IMR-90 (cell line): ENCODE measurements at regions not wholly inside any gene's neighbourhood (a gene's known extent, or its start where the extent isn't known, plus 50 kb on each side); places are given as distances from the start of the nearest gene placed in this dataset.

Experiments used
- ATAC-seq: fragments of 200-7000 bp; cut with Tn5 transposase; 2 replicates; pipeline ENCODE4 v1.9.1; 2020; ENCODE audit warnings: low read depth, mild to moderate bottlenecking, moderate library complexity
- BruUV-seq: library from RNA; stranded (reverse); fragments of 400-500 nt; replicated peaks from 2 replicates; lab custom pipeline; 2021; lab: Mats Ljungman, UMichigan
- CTCF ChIA-PET: fragments of 300-600 bp; formaldehyde crosslinking; extraction: SDS; loops from one replicate; lab custom pipeline; 2021; ENCODE audit warnings: antibody characterized with exemption; lab: Yijun Ruan, JAX
- POLR2A ChIA-PET: fragments of 300-600 bp; sonication (Branson Sonifier 250); formaldehyde crosslinking; loops from one replicate; lab custom pipeline; 2022; ENCODE audit warnings: antibody characterized with exemption; ENCODE audit not compliant: unreplicated experiment; lab: Charles Lee
- DNase-seq: peaks from one replicate; pipeline ENCODE4 v3.0.0; 2013
- H2AFZ ChIP-seq: replicated peaks from 2 replicates; pipeline ENCODE3; 2013; ENCODE audit warnings: low read length, mild to moderate bottlenecking; ENCODE audit not compliant: poor library complexity
- H2AK5ac ChIP-seq: 2 replicates; pipeline ENCODE4 v1.6.1; 2013; ENCODE audit warnings: low read depth, low read length, inconsistent platforms
- H2AK9ac ChIP-seq: replicated peaks from 2 replicates; pipeline ENCODE3; 2013; ENCODE audit warnings: mild to moderate bottlenecking, low read depth, low read length, moderate library complexity; ENCODE audit not compliant: poor library complexity
- H2BK120ac ChIP-seq: 2 replicates; pipeline ENCODE4 v1.6.1; 2013; ENCODE audit warnings: low read depth, low read length, inconsistent platforms
- H2BK15ac ChIP-seq: 3 replicates; pipeline ENCODE4 v1.6.1; 2013; ENCODE audit warnings: low read depth, low read length, inconsistent platforms
- H2BK20ac ChIP-seq: 2 replicates; pipeline ENCODE4 v1.6.1; 2013; ENCODE audit warnings: low read depth, mild to moderate bottlenecking, inconsistent platforms, low read length, moderate library complexity
- H2BK5ac ChIP-seq: 2 replicates; pipeline ENCODE4 v1.6.1; 2013; ENCODE audit warnings: mild to moderate bottlenecking, low read depth, low read length, inconsistent platforms; ENCODE audit not compliant: poor library complexity, severe bottlenecking
- H3K14ac ChIP-seq: replicated peaks from 2 replicates; pipeline ENCODE4 v1.6.1; 2013; ENCODE audit warnings: low read depth, low read length, inconsistent platforms
- H3K18ac ChIP-seq: 2 replicates; pipeline ENCODE4 v1.6.1; 2013; ENCODE audit warnings: low read depth, low read length, control low read depth
- H3K23ac ChIP-seq: 2 replicates; pipeline ENCODE4 v1.6.1; 2013; ENCODE audit warnings: low read depth, low read length, inconsistent platforms
- H3K27ac ChIP-seq: 2 replicates; pipeline ENCODE4 v1.5.1; 2013; ENCODE audit warnings: mild to moderate bottlenecking, control low read depth, low read length; ENCODE audit not compliant: insufficient read depth
- H3K27me3 ChIP-seq: 2 replicates; pipeline ENCODE4 v1.6.1; 2013; ENCODE audit warnings: low read length; ENCODE audit not compliant: control insufficient read depth, insufficient read depth
- H3K36me3 ChIP-seq: 2 replicates; pipeline ENCODE4 v1.6.1; 2013; ENCODE audit warnings: low read length, mixed read lengths; ENCODE audit not compliant: control insufficient read depth, insufficient read depth
- H3K4ac ChIP-seq: 2 replicates; pipeline ENCODE4 v1.6.1; 2013; ENCODE audit warnings: low read depth, low read length, inconsistent platforms
- H3K4me1 ChIP-seq: 2 replicates; pipeline ENCODE4 v1.6.1; 2013; ENCODE audit warnings: low read length, mixed read lengths; ENCODE audit not compliant: control insufficient read depth, insufficient read depth
- H3K4me2 ChIP-seq: 2 replicates; pipeline ENCODE4 v1.6.1; 2013; ENCODE audit warnings: low read depth, mild to moderate bottlenecking, control low read depth, low read length, moderate library complexity
- H3K4me3 ChIP-seq: 2 replicates; pipeline ENCODE4 v1.5.1; 2013; ENCODE audit warnings: low read depth, mild to moderate bottlenecking, control low read depth, low read length, moderate library complexity; ENCODE audit not compliant: insufficient read depth
- H3K56ac ChIP-seq: 2 replicates; pipeline ENCODE4 v1.6.1; 2013; ENCODE audit warnings: low read length, inconsistent platforms; ENCODE audit not compliant: insufficient read depth; ENCODE audit errors: extremely low read depth
- H3K79me1 ChIP-seq, 2 experiments: 2 replicates each; pipeline ENCODE4 v1.6.1; 2013; ENCODE audit warnings: low read length in 2 of 2, inconsistent platforms in 1 of 2, low read depth in 1 of 2
- H3K9ac ChIP-seq: 2 replicates; pipeline ENCODE4 v1.6.1; 2013; ENCODE audit warnings: low read depth, low read length, control low read depth
- H3K9me1 ChIP-seq: 2 replicates; pipeline ENCODE4 v1.6.1; 2013; ENCODE audit warnings: low read length, inconsistent platforms; ENCODE audit not compliant: insufficient read depth
- H3K9me3 ChIP-seq: 2 replicates; pipeline ENCODE4 v1.6.1; 2013; ENCODE audit warnings: low read length; ENCODE audit not compliant: control insufficient read depth, insufficient read depth
- H4K20me1 ChIP-seq: 2 replicates; pipeline ENCODE4 v1.6.1; 2013; ENCODE audit warnings: low read length, inconsistent platforms; ENCODE audit not compliant: insufficient read depth
- H4K5ac ChIP-seq: 2 replicates; pipeline ENCODE4 v1.6.1; 2013; ENCODE audit warnings: mild to moderate bottlenecking, low read depth, low read length, control low read depth
- H4K8ac ChIP-seq, 2 experiments: 2 replicates each; pipeline ENCODE4 v1.6.1; 2013; ENCODE audit warnings: low read depth in 2 of 2, low read length in 2 of 2, control low read depth in 1 of 2, inconsistent platforms in 1 of 2
- H4K91ac ChIP-seq: 2 replicates; pipeline ENCODE4 v1.6.1; 2013; ENCODE audit warnings: low read depth, low read length, inconsistent platforms; ENCODE audit not compliant: insufficient read depth
- BHLHE40 ChIP-seq: fragments of 150-350 bp; IDR thresholded peaks from 2 replicates; pipeline ENCODE4 v1.6.1; 2016; ENCODE audit warnings: mild to moderate bottlenecking, low read depth, low read length
- CHD1 ChIP-seq: IDR thresholded peaks from 2 replicates; pipeline ENCODE4 v1.6.1; 2012; ENCODE audit warnings: low read depth, low read length, improper control_type of control experiment
- FOS ChIP-seq: fragments of 150-350 bp; IDR thresholded peaks from 2 replicates; pipeline ENCODE4 v1.6.1; 2016; ENCODE audit warnings: low read depth, low read length
- MAFK ChIP-seq: IDR thresholded peaks from 2 replicates; pipeline ENCODE4 v1.6.1; 2012; ENCODE audit warnings: low read depth, low read length, improper control_type of control experiment
- MAZ ChIP-seq: IDR thresholded peaks from 2 replicates; pipeline ENCODE4 v1.6.1; 2012; ENCODE audit warnings: low read depth, mild to moderate bottlenecking, low read length, improper control_type of control experiment, moderate library complexity, borderline replicate concordance
- MXI1 ChIP-seq: IDR thresholded peaks from 2 replicates; pipeline ENCODE4 v1.6.1; 2012; ENCODE audit warnings: low read depth, mild to moderate bottlenecking, low read length, moderate library complexity, borderline replicate concordance
- NFE2L2 ChIP-seq: fragments of 150-350 bp; IDR thresholded peaks from 2 replicates; pipeline ENCODE4 v1.6.1; 2016; ENCODE audit warnings: low read depth, mild to moderate bottlenecking, low read length
- POLR2A ChIP-seq: IDR thresholded peaks from 2 replicates; pipeline ENCODE4 v1.6.1; 2012; ENCODE audit warnings: mild to moderate bottlenecking, low read depth, low read length
- RAD21 ChIP-seq: IDR thresholded peaks from 2 replicates; pipeline ENCODE4 v1.6.1; 2012; ENCODE audit warnings: low read length, improper control_type of control experiment
- RCOR1 ChIP-seq: IDR thresholded peaks from 2 replicates; pipeline ENCODE4 v1.6.1; 2012; ENCODE audit warnings: mild to moderate bottlenecking, low read length, improper control_type of control experiment; ENCODE audit not compliant: insufficient replicate concordance
- RFX5 ChIP-seq: IDR thresholded peaks from 2 replicates; pipeline ENCODE4 v1.8.0; 2012; ENCODE audit warnings: low read depth, mild to moderate bottlenecking, low read length, moderate library complexity
- SMC3 ChIP-seq: fragments of 150-350 bp; IDR thresholded peaks from 2 replicates; pipeline ENCODE4 v1.6.1; 2016; ENCODE audit warnings: low read depth, mild to moderate bottlenecking, antibody characterized with exemption, low read length, moderate library complexity
- WGBS, 2 experiments: methylation state at CpG; one replicate each; pipeline versions ENCODE4 v1.1.5 to v1.1.7; 2013; ENCODE audit warnings: missing lambda C conversion rate in 2 of 2; ENCODE audit not compliant: insufficient read length in 1 of 2; ENCODE audit errors: extremely low coverage in 2 of 2; 5-methylcytosine and 5-hydroxymethylcytosine counted together
- dilution Hi-C: fragments of 300-500 bp; cut with HindIII; formaldehyde crosslinking; loops from one replicate; pipeline ENCODE4 v1.14.3; 2018; ENCODE audit warnings: low sequenced_read_pairs; ENCODE audit not compliant: unreplicated experiment
- in situ Hi-C: fragments of 300-500 bp; cut with MboI; formaldehyde crosslinking; loops from 3 replicates; pipeline ENCODE4 v1.14.3; 2019; ENCODE audit warnings: low sequenced_read_pairs, inconsistent platforms, mixed read lengths
- intact Hi-C: fragments of 100-400 bp; cut with micrococcal nuclease; formaldehyde crosslinking; loops from 2 replicates; pipeline ENCODE4 v1.10.0; 2022
- TF ChIP-seq, protein P1 (sequence below): fragments of 150-350 bp; IDR thresholded peaks from 2 replicates; pipeline ENCODE4 v1.6.1; 2016; ENCODE audit warnings: low read depth, mild to moderate bottlenecking, low read length, moderate library complexity, borderline replicate concordance
- TF ChIP-seq, protein P2 (sequence below): fragments of 150-350 bp; IDR thresholded peaks from 2 replicates; pipeline ENCODE4 v1.6.1; 2017; ENCODE audit warnings: mild to moderate bottlenecking, antibody characterized with exemption, low read length, low read depth
- TF ChIP-seq, protein P3 (sequence below): conservative IDR thresholded peaks from 2 replicates; pipeline ENCODE4 v1.5.1; 2012; ENCODE audit warnings: mild to moderate bottlenecking, low read depth, low read length, improper control_type of control experiment

- DNase-seq (no peak), ATAC-seq (no peak)
- no peaks in the 10 kb centered on the region for H3K36me3 ChIP-seq
- no peaks in the 10 kb centered on the region for H3K27me3 ChIP-seq
- H2BK120ac ChIP-seq = no peak overlapping the region
- H3K56ac ChIP-seq = no peak overlapping the region
- H3K4ac ChIP-seq = no peak overlapping the region
- H4K5ac ChIP-seq = no peak overlapping the region
- H3K18ac ChIP-seq = no peak overlapping the region
- no peak overlapping the region for H2BK5ac ChIP-seq
- no peak overlapping the region for H3K9ac ChIP-seq
- H2BK15ac ChIP-seq = no peak overlapping the region
- no peak overlapping the region for H2AK9ac ChIP-seq
- no peak overlapping the region for H3K27ac ChIP-seq
- no peak for TF ChIP-seq RAD21
- no peak for TF ChIP-seq NFE2L2
- TF ChIP-seq, protein P1, sequence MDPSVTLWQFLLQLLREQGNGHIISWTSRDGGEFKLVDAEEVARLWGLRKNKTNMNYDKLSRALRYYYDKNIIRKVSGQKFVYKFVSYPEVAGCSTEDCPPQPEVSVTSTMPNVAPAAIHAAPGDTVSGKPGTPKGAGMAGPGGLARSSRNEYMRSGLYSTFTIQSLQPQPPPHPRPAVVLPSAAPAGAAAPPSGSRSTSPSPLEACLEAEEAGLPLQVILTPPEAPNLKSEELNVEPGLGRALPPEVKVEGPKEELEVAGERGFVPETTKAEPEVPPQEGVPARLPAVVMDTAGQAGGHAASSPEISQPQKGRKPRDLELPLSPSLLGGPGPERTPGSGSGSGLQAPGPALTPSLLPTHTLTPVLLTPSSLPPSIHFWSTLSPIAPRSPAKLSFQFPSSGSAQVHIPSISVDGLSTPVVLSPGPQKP = no peak
- TF ChIP-seq CHD1 = no peak
- no peak for TF ChIP-seq BHLHE40
- TF ChIP-seq MXI1 = no peak
- TF ChIP-seq RCOR1 = no peak
- TF ChIP-seq, protein P2, sequence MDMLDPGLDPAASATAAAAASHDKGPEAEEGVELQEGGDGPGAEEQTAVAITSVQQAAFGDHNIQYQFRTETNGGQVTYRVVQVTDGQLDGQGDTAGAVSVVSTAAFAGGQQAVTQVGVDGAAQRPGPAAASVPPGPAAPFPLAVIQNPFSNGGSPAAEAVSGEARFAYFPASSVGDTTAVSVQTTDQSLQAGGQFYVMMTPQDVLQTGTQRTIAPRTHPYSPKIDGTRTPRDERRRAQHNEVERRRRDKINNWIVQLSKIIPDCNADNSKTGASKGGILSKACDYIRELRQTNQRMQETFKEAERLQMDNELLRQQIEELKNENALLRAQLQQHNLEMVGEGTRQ = no peak
- TF ChIP-seq SMC3 = no peak
- TF ChIP-seq RFX5 = no peak
- no peak for TF ChIP-seq MAFK
- no peak for TF ChIP-seq POLR2A
- no peak for TF ChIP-seq MAZ
- no peak for TF ChIP-seq FOS
- TF ChIP-seq, protein P3, sequence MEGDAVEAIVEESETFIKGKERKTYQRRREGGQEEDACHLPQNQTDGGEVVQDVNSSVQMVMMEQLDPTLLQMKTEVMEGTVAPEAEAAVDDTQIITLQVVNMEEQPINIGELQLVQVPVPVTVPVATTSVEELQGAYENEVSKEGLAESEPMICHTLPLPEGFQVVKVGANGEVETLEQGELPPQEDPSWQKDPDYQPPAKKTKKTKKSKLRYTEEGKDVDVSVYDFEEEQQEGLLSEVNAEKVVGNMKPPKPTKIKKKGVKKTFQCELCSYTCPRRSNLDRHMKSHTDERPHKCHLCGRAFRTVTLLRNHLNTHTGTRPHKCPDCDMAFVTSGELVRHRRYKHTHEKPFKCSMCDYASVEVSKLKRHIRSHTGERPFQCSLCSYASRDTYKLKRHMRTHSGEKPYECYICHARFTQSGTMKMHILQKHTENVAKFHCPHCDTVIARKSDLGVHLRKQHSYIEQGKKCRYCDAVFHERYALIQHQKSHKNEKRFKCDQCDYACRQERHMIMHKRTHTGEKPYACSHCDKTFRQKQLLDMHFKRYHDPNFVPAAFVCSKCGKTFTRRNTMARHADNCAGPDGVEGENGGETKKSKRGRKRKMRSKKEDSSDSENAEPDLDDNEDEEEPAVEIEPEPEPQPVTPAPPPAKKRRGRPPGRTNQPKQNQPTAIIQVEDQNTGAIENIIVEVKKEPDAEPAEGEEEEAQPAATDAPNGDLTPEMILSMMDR = no peak
- peak overlapping the region; percentile 67 for H2AFZ ChIP-seq
- H2BK20ac ChIP-seq = no peak overlapping the region
- H3K14ac ChIP-seq = no peak overlapping the region
- H4K91ac ChIP-seq = no peak overlapping the region
- ChIA-PET POLR2A (no interaction called here), CTCF (no interaction called here)
- H4K20me1 ChIP-seq = no peaks in the 10 kb centered on the region
- H3K79me1 ChIP-seq = no peaks in the 10 kb centered on the region
- no TSS peak for BruUV-seq
- H3K9me3 ChIP-seq = no peaks in the 10 kb centered on the region
- no peaks in the 10 kb centered on the region for H3K9me1 ChIP-seq
- H3K4me2 ChIP-seq = no peak overlapping the region
- no peak overlapping the region for H2AK5ac ChIP-seq
- in situ Hi-C loops (no loop called here), dilution Hi-C loops (no loop called here), intact Hi-C loops (no loop called here)
- no peak overlapping the region for H3K23ac ChIP-seq
- H4K8ac ChIP-seq = no peak overlapping the region
- WGBS, 2 experiments = no CpG with 5 or more reads among the region's 6 CpGs
- H3K4me1 ChIP-seq = no peaks in the 10 kb centered on the region
- H3K4me3 ChIP-seq = no peak overlapping the region
Observed at GRCh38 chr1:195482137-195482536, 1126.1 kb downstream of the KCNT2 start.
